Esophagus muscularis mucosa (tissue), 4 donors: ENCODE measurements at regions not wholly inside any gene's neighbourhood (a gene's known extent, or its start where the extent isn't known, plus 50 kb on each side); places are given as distances from the start of the nearest gene placed in this dataset.

Experiments used
- DNase-seq: peaks from one replicate; pipeline ENCODE4 v3.0.0-alpha.2; 2017; ENCODE audit errors: extremely low spot score
- H3K27ac ChIP-seq, 4 donors: fragments of 200-600 bp; sonication (generic); replicated peaks in 1 of 4; 1 replicate in 3 of 4; 2 replicates in 1 of 4; pipeline ENCODE4 v1.5.1; 2016 to 2019; ENCODE audit warnings: mild to moderate bottlenecking in 1 of 4
- H3K27me3 ChIP-seq, 4 donors: fragments of 200-600 bp; sonication (generic); one replicate each; pipeline versions ENCODE4 v1.5.1 to v1.6.0; 2016 to 2019
- H3K36me3 ChIP-seq, 4 donors: fragments of 200-600 bp; sonication (generic); one replicate each; pipeline ENCODE4 v1.5.1; 2016 to 2019
- H3K4me1 ChIP-seq, 4 donors: fragments of 200-600 bp; sonication (generic); one replicate each; pipeline ENCODE4 v1.5.1; 2016 to 2019
- H3K4me3 ChIP-seq, 4 donors: fragments of 200-600 bp; sonication (generic); 1 replicate in 2 of 4; 2 replicates in 2 of 4; pipeline ENCODE4 v1.5.1; 2016 to 2019; ENCODE audit warnings: mild to moderate bottlenecking in 4 of 4, moderate library complexity in 1 of 4
- H3K9me3 ChIP-seq, 4 donors: fragments of 200-600 bp; sonication (generic); 1 replicate in 3 of 4; 2 replicates in 1 of 4; pipeline ENCODE4 v1.5.1; 2016 to 2019
- EP300 ChIP-seq: sonication (generic); formaldehyde crosslinking; IDR thresholded peaks from one replicate; pipeline ENCODE4 v1.6.1; 2017; ENCODE audit warnings: antibody characterized with exemption
- POLR2A ChIP-seq: fragments of 450-650 bp; IDR thresholded peaks from one replicate; pipeline ENCODE4 v1.6.1; 2017; ENCODE audit warnings: antibody characterized with exemption, moderate library complexity, mild to moderate bottlenecking, low read depth
- POLR2AphosphoS5 ChIP-seq, 2 donors: sonication (generic); formaldehyde crosslinking; IDR thresholded peaks; one replicate each; pipeline ENCODE4 v1.6.1; 2017; ENCODE audit warnings: antibody characterized with exemption in 2 of 2
- WGBS: methylation state at CpG from one replicate; pipeline ENCODE4 v1.1.5; 2018; 5-methylcytosine and 5-hydroxymethylcytosine counted together
- intact Hi-C: fragments of 100-400 bp; cut with DNase I; formaldehyde crosslinking; loops from one replicate; pipeline ENCODE4 v1.15.1; 2023
- TF ChIP-seq, protein P1 (sequence below), 3 experiments: fragments of 200-600 bp in 2 of 3; fragments of 450-650 bp in 1 of 3; sonication (generic) in 2 of 3; IDR thresholded peaks; one replicate each; pipeline ENCODE4 v1.5.1; 2017 to 2019; ENCODE audit warnings: antibody characterized with exemption in 3 of 3, mild to moderate bottlenecking in 2 of 3, moderate library complexity in 1 of 3

DNA sequence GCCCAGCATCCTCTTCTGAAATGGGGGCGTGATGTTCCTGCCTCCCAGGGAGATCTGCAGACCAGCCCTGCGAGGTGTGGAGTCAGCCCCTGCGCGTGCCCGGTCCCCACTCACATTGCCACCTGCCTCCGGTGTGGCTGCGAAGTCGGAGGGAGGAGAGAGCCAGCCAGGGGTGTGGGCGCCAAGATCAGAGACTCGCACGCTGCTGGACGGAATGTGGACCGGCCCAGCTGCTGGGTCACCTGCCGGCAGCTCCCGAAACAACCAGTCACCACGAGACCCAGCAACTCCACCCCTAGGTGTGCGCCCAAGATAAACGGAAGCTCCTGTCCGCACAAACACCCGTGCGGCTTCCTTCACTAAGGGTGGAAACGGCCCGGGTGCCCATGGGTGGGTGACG is 51.1 kb upstream of the EGFL7 start:
- no peak for TF ChIP-seq POLR2A
- TF ChIP-seq EP300, result no peak
- TF ChIP-seq POLR2AphosphoS5 (IDR thresholded peaks at IDR 0.05), result no peak
- TF ChIP-seq, protein P1, sequence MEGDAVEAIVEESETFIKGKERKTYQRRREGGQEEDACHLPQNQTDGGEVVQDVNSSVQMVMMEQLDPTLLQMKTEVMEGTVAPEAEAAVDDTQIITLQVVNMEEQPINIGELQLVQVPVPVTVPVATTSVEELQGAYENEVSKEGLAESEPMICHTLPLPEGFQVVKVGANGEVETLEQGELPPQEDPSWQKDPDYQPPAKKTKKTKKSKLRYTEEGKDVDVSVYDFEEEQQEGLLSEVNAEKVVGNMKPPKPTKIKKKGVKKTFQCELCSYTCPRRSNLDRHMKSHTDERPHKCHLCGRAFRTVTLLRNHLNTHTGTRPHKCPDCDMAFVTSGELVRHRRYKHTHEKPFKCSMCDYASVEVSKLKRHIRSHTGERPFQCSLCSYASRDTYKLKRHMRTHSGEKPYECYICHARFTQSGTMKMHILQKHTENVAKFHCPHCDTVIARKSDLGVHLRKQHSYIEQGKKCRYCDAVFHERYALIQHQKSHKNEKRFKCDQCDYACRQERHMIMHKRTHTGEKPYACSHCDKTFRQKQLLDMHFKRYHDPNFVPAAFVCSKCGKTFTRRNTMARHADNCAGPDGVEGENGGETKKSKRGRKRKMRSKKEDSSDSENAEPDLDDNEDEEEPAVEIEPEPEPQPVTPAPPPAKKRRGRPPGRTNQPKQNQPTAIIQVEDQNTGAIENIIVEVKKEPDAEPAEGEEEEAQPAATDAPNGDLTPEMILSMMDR (IDR thresholded peaks at IDR 0.05), result no peak
- Histone ChIP-seq H3K27me3 (no peaks in the 10 kb centered on the region), H3K36me3 (no peaks in the 10 kb centered on the region), H3K27ac (no peak overlapping the region), H3K9me3 (no peaks in the 10 kb centered on the region), H3K4me1 (peaks cover 24 to 34% (median 27%) of the 10 kb centered on the region in 4 donors), H3K4me3 (no peak overlapping the region)
- DNase-seq, result no peak
- intact Hi-C loops, result no loop called here
- WGBS, result 96% methylated on average over 11 of the region's 24 CpGs

DNA sequence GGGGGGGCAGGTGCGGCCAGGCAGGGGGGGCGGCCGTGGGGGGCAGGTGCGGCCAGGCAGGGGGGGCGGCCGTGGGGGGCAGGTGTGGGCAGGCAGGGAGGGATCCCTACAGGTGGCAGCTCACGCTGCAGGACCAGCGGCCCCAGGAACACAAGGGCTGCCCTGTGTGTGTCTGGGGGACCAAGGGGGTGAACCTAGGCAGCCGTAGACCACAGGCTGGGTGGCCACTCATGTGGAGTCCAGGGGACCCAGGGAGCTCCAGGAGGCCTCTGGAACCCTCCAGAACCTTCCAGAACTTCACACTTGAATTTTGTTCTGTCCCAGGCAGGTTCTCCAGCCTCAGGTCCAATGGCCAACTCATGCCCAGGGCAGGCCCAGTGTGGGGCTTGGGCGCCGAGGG is 51.6 kb upstream of the EGFL7 start:
- Histone ChIP-seq H3K4me3 (no peak overlapping the region), H3K36me3 (no peaks in the 10 kb centered on the region), H3K9me3 (no peaks in the 10 kb centered on the region), H3K27me3 (no peaks in the 10 kb centered on the region), H3K27ac (no peak overlapping the region), H3K4me1 (peaks cover 29 to 39% (median 32%) of the 10 kb centered on the region in 4 donors)
- WGBS, result 90% methylated on average over 2 of the region's 11 CpGs
- intact Hi-C loops, result no loop called here
- TF ChIP-seq POLR2AphosphoS5 (IDR thresholded peaks at IDR 0.05), result no peak
- no peak for TF ChIP-seq POLR2A
- TF ChIP-seq, protein P1 (IDR thresholded peaks at IDR 0.05), result no peak
- no peak for TF ChIP-seq EP300
- DNase-seq, result no peak

DNA sequence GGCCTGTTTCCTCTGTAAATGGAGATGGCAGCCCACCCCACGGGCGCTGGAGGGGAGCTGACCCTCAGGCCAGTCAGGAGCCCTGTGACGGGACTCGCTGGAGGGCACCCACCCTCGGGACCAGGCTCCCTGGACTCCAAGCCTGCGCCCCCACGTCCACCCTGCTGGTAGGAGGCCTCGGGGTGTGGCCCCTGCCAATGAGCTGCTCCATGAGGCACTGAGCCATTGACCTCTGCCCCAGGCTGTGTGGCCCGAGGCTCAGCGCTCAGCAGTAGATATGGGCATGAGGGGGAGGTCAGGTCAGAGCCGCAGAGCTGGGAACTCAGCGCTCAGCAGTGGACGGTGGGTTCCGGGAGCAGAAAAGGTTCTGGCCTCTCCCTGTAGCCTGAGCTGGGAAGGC is 52.3 kb upstream of the EGFL7 start:
- no CpG with 5 or more reads among the region's 14 CpGs for WGBS
- intact Hi-C loops, result no loop called here
- TF ChIP-seq, protein P1 (IDR thresholded peaks at IDR 0.05), result no peak
- TF ChIP-seq POLR2AphosphoS5 (IDR thresholded peaks at IDR 0.05) (no peak), POLR2A (no peak), EP300 (no peak)
- no peak overlapping the region for H3K27ac ChIP-seq
- no peak overlapping the region for H3K4me3 ChIP-seq
- H3K27me3 ChIP-seq, result no peaks in the 10 kb centered on the region
- no peaks in the 10 kb centered on the region for H3K36me3 ChIP-seq
- H3K9me3 ChIP-seq, result no peaks in the 10 kb centered on the region
- DNase-seq, result no peak
- H3K4me1 ChIP-seq, result peaks cover 28 to 43% (median 38%) of the 10 kb centered on the region in 4 donors

DNA sequence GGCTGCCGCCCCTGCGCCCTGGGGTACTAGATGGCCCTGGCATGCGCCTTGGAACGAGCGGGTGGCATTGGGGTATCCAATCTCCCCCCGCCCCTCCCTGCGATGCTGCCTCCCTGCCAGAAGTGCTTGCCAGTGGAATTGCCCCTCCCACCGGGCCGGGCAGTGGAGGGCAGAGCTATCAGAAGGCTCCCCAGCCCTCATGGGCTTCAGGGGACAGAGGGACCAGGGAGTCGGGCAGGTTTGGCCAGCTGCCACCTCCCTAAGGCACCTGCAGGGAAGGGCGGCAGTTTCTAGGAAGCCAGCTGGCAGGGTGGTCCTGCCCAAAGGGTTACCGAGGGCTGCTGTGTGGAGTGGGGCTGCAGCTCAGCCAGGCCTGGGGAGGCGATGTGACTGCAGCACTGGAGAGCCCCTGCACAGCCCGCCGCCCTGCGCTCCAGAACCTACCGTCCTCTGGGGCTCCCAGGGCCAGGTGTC is 52.8 kb upstream of the EGFL7 start:
- Histone ChIP-seq H3K36me3 (no peaks in the 10 kb centered on the region), H3K27me3 (peaks cover 0 to 4% (median 0%) of the 10 kb centered on the region in 4 donors), H3K4me1 (peaks cover 29 to 43% (median 39%) of the 10 kb centered on the region in 4 donors), H3K9me3 (no peaks in the 10 kb centered on the region), H3K4me3 (no peak overlapping the region), H3K27ac (no peak overlapping the region)
- no peak for DNase-seq
- WGBS, result 73% methylated on average over 5 of the region's 17 CpGs
- intact Hi-C loops, result no loop called here
- TF ChIP-seq POLR2A, result no peak
- no peak for TF ChIP-seq POLR2AphosphoS5 (IDR thresholded peaks at IDR 0.05)
- no peak for TF ChIP-seq EP300
- TF ChIP-seq, protein P1 (IDR thresholded peaks at IDR 0.05), result no peak

DNA sequence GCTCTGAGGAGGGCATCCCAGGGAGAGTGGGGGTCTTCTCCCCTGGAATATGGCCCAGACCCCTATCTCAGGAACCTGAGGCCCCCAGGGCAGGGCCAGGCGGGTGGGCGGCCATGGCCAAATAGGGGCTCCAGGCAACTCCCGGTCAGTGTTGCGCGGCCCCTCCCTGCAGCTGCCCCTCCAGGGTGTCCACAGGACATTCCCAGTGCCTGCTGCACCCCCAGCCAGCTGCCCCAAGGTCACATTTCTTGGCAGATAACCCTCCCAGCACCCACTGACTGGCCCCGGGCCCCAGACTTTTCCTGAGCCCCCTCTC is 53.6 kb upstream of the EGFL7 start:
- intact Hi-C loops, result no loop called here
- H3K27ac ChIP-seq, result no peak overlapping the region
- peaks cover 30 to 41% (median 39%) of the 10 kb centered on the region in 4 donors for H3K4me1 ChIP-seq
- no peak overlapping the region for H3K4me3 ChIP-seq
- H3K36me3 ChIP-seq, result no peaks in the 10 kb centered on the region
- 98% methylated on average over 6 of the region's 6 CpGs for WGBS
- H3K27me3 ChIP-seq, result peaks cover 0 to 11% (median 0%) of the 10 kb centered on the region in 4 donors
- DNase-seq, result no peak
- no peak for TF ChIP-seq POLR2A
- TF ChIP-seq, protein P1 (IDR thresholded peaks at IDR 0.05), result no peak
- no peak for TF ChIP-seq POLR2AphosphoS5 (IDR thresholded peaks at IDR 0.05)
- TF ChIP-seq EP300, result no peak
- no peaks in the 10 kb centered on the region for H3K9me3 ChIP-seq
